DND-41 (cell line): ENCODE measurements at regions not wholly inside any gene's neighbourhood (a gene's known extent, or its start where the extent isn't known, plus 50 kb on each side); places are given as distances from the start of the nearest gene placed in this dataset.

Experiments used
- EZH2 ChIP-seq: IDR thresholded peaks from 3 replicates; pipeline ENCODE4 v1.6.1; 2012; ENCODE audit warnings: borderline replicate concordance, low read depth, mild to moderate bottlenecking, moderate library complexity, low read length, inconsistent platforms; ENCODE audit not compliant: severe bottlenecking
- TF ChIP-seq, protein P1 (sequence below): IDR thresholded peaks from 2 replicates; pipeline ENCODE4 v1.5.1; 2012; ENCODE audit warnings: borderline replicate concordance, low read length, moderate library complexity, mild to moderate bottlenecking; ENCODE audit not compliant: poor library complexity, severe bottlenecking; ENCODE audit errors: extremely low read depth

DNA sequence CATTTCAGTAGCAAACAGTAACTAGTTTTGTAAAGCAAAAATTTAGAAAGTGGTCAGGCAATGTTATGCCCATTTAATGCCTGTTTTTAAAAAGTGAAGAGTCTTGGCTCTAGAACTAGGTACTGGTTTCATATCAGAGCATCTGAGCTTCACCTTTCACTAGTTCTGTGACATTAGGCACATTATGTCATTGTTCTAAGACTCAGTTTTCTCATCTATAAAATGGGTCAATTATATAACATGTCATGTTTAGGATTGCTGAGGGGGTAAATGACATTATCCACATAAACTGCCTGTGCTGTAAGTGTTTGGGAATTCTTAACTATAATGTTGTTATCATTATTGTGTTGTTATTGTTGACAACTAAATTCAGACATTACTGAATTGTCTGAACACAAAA lies 235.6 kb upstream of the ZC3H12C start:
- TF ChIP-seq, protein P1, sequence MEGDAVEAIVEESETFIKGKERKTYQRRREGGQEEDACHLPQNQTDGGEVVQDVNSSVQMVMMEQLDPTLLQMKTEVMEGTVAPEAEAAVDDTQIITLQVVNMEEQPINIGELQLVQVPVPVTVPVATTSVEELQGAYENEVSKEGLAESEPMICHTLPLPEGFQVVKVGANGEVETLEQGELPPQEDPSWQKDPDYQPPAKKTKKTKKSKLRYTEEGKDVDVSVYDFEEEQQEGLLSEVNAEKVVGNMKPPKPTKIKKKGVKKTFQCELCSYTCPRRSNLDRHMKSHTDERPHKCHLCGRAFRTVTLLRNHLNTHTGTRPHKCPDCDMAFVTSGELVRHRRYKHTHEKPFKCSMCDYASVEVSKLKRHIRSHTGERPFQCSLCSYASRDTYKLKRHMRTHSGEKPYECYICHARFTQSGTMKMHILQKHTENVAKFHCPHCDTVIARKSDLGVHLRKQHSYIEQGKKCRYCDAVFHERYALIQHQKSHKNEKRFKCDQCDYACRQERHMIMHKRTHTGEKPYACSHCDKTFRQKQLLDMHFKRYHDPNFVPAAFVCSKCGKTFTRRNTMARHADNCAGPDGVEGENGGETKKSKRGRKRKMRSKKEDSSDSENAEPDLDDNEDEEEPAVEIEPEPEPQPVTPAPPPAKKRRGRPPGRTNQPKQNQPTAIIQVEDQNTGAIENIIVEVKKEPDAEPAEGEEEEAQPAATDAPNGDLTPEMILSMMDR = no peak
- no peak for TF ChIP-seq EZH2
